Transverse colon (tissue), 4 donors: ENCODE measurements at regions not wholly inside any gene's neighbourhood (a gene's known extent, or its start where the extent isn't known, plus 50 kb on each side); places are given as distances from the start of the nearest gene placed in this dataset.

Experiments used
- CTCF ChIP-seq, 5 experiments: fragments of 200-600 bp in 3 of 5; fragments of 450-650 bp in 2 of 5; sonication (generic) in 3 of 5; IDR thresholded peaks; 1 replicate in 2 of 5; 2 replicates in 3 of 5; pipeline ENCODE4 v1.5.1; 2016 to 2017; ENCODE audit warnings: antibody characterized with exemption in 5 of 5, inconsistent platforms in 3 of 5, mild to moderate bottlenecking in 2 of 5, moderate library complexity in 1 of 5
- EP300 ChIP-seq: sonication (generic); formaldehyde crosslinking; IDR thresholded peaks from one replicate; pipeline ENCODE4 v1.6.1; 2017; ENCODE audit warnings: antibody characterized with exemption, low read depth
- POLR2A ChIP-seq: fragments of 450-650 bp; IDR thresholded peaks from one replicate; pipeline ENCODE4 v1.6.1; 2016; ENCODE audit warnings: antibody characterized with exemption, mild to moderate bottlenecking, moderate library complexity
- POLR2AphosphoS5 ChIP-seq, 3 donors: sonication (generic); formaldehyde crosslinking; IDR thresholded peaks; one replicate each; pipeline ENCODE4 v1.6.1; 2016; ENCODE audit warnings: antibody characterized with exemption in 3 of 3

DNA sequence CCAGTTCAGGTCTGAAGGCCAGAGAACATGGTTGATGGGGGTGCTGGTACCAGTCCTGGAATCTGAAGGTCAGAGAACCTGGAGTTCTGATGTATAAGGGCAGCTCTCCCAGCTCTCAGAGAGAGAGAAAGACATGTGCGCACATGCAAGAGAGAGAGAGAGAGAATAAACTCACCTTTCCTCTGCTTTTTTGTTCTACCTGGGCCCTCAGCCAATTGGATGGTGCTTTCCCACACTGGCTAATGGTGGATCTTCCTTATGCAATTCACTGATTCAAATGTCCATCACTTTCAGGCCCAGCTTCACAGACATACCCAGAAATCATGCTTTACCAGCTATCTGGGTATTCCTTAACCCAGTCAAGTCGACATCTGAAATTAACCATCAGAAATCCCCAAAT lies 377.7 kb upstream of the MEX3C start:
- TF ChIP-seq CTCF (IDR thresholded peaks at IDR 0.05) (no peak), POLR2A (no peak), POLR2AphosphoS5 (IDR thresholded peaks at IDR 0.05) (no peak), EP300 (no peak)
